GM12891 (cell line): ENCODE measurements at regions not wholly inside any gene's neighbourhood (a gene's known extent, or its start where the extent isn't known, plus 50 kb on each side); places are given as distances from the start of the nearest gene placed in this dataset.
"Not testable (repeated sequence)": the region's sequence is repeated elsewhere in the genome, so short reads cannot be mapped to it uniquely, and the experiment has no call there.

Experiments used
- DNase-seq: peaks from one replicate; pipeline ENCODE4 v3.0.0; 2011; ENCODE audit warnings: low spot score; ENCODE audit not compliant: insufficient read length
- FAIRE-seq: peaks from 2 replicates; lab custom pipeline; 2011; peaks lifted over from hg19 to GRCh38; lab: Jason Lieb, UNC
- PAX5 ChIP-seq: IDR thresholded peaks from 2 replicates; pipeline ENCODE4 v1.6.1; 2011; ENCODE audit warnings: low read length, moderate library complexity, mild to moderate bottlenecking; ENCODE audit not compliant: insufficient read depth, severe bottlenecking
- POLR2A ChIP-seq: IDR thresholded peaks from 2 replicates; pipeline ENCODE4 v1.6.1; 2011; ENCODE audit warnings: low read depth, low read length, control low read depth
- POLR2AphosphoS5 ChIP-seq: IDR thresholded peaks from 2 replicates; pipeline ENCODE4 v1.6.1; 2011; ENCODE audit warnings: low read depth, low read length, control low read depth
- POU2F2 ChIP-seq: IDR thresholded peaks from 2 replicates; pipeline ENCODE4 v1.6.1; 2011; ENCODE audit warnings: low read depth, mild to moderate bottlenecking, control low read depth, low read length, moderate library complexity
- SPI1 ChIP-seq: IDR thresholded peaks from 2 replicates; pipeline ENCODE4 v1.6.1; 2011; ENCODE audit warnings: low read depth, low read length, control low read depth
- TAF1 ChIP-seq: IDR thresholded peaks from 2 replicates; pipeline ENCODE4 v1.6.1; 2011; ENCODE audit warnings: low read depth, low read length, control low read depth

DNA sequence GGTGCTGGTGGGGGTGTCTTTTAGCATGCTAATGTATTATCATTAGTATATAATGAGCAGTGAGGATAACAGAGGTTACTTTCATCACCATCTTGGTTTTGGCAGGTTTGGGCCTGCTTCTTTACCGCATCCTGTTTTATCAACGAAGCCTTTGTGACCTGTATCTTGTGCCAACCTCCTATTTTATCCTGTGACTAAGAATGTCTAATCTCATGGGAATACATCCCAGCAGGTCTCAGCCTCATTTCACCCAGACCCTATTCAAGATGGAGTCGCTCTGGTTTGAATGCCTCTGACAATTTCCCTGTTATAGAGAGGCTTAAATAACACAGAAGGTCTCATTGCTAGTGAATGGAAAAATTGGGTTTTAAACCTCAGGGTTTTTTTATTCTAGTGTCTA is 300.8 kb upstream of the PROX1 start:
- TF ChIP-seq SPI1 (no peak), TAF1 (no peak), POLR2AphosphoS5 (no peak), POU2F2 (no peak), POLR2A (no peak), PAX5 (no peak)
- FAIRE-seq (no peak), DNase-seq (no peak)

DNA sequence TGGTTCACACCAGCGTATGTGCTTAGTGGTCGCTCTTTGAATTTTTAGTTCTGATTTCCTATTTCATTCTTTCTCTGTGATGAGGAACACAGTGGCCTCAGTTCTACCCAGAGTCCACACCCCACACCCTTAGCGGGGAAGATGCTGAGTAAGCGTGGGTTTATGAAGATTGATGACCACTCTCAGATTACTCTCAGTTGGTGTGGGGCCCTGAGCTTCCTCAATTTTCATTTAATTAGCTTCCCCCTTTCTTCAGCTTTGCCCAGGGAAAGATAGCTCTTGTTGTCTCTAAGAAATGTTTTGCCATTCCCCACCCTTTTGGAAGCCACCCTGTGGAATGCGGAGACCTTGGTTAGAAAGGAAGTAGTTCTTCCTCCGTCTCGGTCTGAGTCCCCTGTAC is 299.9 kb upstream of the PROX1 start:
- DNase-seq (no peak), FAIRE-seq (no peak)
- TF ChIP-seq TAF1 (no peak), SPI1 (no peak), PAX5 (no peak), POLR2AphosphoS5 (no peak), POLR2A (no peak), POU2F2 (no peak)

GRCh38 chr1:213688655-213689054 is 299.1 kb upstream of the PROX1 start:
- FAIRE-seq = no peak
- TF ChIP-seq TAF1 (no peak), POLR2AphosphoS5 (no peak), PAX5 (no peak), POLR2A (no peak), SPI1 (no peak), POU2F2 (no peak)
- DNase-seq = no peak

DNA sequence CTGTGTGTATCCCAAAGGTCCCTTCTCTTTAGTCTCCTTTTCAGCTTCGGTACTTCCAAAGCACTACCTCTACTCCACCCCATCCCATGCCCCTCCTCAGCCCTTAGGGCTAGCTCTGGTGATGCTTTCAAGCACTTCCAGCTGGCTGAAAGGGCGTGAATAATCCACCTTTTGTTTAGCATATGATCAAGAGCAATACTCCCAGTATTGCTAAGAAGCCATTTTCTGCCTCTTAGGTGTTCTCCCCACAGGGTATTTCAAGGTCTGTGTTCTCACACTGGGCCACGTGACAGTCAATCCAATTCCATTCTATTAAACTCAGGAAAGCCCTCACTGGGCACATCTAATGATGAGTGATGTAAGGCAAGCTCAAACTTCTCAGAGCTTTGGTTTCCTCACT is 298.5 kb upstream of the PROX1 start:
- FAIRE-seq = no peak
- no peak for TF ChIP-seq PAX5
- no peak for TF ChIP-seq POLR2AphosphoS5
- TF ChIP-seq POU2F2 = no peak
- no peak for TF ChIP-seq POLR2A
- TF ChIP-seq TAF1 = no peak
- no peak for TF ChIP-seq SPI1
- no peak for DNase-seq

- FAIRE-seq (no peak), DNase-seq (no peak)
- TF ChIP-seq SPI1 (no peak), TAF1 (no peak), POU2F2 (no peak), PAX5 (no peak), POLR2A (no peak), POLR2AphosphoS5 (no peak)
These were observed 297.3 kb upstream of the PROX1 start for GRCh38 chr1:213690341-213690917.

DNA sequence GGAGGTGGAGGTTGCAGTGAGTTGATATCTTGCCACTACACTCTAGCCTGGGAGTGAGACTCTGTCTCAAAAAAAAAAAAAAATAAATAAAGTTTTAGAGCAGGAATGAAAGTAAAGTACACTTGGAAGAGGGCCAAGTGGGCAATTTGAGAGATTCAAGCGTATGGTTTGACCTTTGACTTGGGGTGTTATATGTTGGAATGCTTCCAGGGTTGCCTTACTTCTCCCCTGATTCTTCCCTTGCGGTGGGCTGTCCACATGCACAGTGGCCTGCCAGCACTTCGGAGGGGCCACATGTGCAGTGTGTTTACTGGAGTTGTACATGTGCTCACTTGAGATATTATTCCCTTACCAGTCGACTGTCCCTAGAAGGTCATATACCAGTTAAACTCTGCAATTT is 295.5 kb upstream of the PROX1 start:
- FAIRE-seq (no peak), DNase-seq (no peak)
- no peak for TF ChIP-seq POU2F2
- no peak for TF ChIP-seq TAF1
- no peak for TF ChIP-seq POLR2AphosphoS5
- TF ChIP-seq PAX5 = no peak
- no peak for TF ChIP-seq SPI1
- TF ChIP-seq POLR2A = no peak

DNA sequence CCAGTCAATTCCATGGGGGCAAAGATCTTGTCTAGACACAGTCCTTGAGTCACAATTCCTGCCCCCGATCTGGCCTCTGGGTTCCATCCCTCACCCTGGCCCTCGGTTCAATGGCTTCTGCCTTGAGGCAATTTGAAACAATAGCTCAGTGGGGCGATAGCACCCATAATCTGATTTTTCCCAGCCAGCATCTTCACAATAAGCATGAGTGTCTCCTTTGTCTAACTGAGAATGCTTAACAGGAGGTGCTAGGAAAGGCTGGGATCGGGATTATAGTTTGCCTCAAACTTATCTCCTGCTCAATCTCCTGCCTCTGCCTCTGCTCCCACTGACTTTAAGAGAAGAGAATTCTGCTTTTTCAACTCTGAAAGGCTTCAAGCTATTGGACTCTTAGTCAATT is 293.9 kb upstream of the PROX1 start:
- TF ChIP-seq SPI1 (no peak), POLR2A (no peak), TAF1 (no peak), PAX5 (no peak), POLR2AphosphoS5 (no peak), POU2F2 (no peak)
- FAIRE-seq (no peak), DNase-seq (no peak)

DNA sequence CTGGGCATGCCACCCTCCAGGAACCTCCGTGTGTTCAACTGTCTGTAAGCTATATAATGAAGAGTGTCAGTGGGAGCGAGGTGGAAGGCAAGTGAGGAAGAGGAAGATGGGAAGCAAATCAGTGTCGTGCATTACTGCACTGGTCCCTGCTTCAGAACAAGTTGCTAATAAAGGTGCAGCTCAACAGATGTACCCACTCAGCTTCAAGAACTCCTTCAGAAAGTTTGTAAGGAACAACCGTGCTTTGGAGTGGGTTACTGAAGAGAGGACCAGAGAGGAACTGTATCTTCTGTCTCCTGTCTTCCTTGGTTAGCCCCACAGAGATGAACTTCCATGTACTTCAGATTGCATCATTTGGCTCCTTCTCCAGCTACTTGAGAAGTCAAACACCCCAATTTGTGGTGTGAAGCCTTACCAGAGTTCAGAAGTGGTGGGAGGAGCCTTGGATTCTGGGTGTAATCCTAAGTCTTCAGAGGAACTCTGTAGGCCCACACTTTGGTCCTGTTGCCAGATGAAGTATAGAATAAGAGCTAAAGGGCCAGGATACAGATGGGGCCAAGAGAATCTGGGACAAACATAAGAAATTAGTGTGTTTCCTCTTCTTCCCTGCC is 290.5 kb upstream of the PROX1 start:
- no peak for TF ChIP-seq POLR2AphosphoS5
- FAIRE-seq (no peak), DNase-seq (no peak)

DNA sequence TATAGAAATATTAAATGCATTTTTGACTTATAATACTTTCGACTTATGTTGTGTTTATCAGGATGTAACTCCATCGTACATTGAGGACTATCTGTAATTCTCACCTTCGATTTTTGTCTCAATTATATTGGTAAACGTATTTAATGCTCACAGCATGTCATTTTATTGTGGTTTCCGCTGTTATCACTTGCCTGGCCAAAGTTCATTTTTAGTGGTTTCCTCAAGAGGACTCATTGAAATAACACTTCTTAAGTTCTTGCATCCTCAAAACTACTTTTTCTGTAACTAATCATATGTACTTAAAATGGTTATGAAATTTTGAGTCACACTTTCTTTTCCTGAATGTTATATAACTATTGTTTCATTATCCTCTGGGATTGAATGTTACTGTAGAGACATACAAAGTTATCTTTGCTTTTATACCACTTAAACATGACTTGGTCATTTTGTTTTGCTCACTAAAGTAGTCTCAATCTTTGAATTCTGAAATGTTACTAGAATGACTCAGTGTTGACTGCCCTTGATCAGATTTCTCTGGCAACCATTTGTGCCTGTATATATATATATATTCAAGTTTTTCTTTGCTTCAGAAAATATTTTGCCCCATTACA is 289.6 kb upstream of the PROX1 start:
- TF ChIP-seq SPI1 (no peak), TAF1 (no peak), POLR2A (no peak), PAX5 (no peak), POLR2AphosphoS5 (no peak), POU2F2 (no peak)
- DNase-seq (no peak), FAIRE-seq (no peak)

DNA sequence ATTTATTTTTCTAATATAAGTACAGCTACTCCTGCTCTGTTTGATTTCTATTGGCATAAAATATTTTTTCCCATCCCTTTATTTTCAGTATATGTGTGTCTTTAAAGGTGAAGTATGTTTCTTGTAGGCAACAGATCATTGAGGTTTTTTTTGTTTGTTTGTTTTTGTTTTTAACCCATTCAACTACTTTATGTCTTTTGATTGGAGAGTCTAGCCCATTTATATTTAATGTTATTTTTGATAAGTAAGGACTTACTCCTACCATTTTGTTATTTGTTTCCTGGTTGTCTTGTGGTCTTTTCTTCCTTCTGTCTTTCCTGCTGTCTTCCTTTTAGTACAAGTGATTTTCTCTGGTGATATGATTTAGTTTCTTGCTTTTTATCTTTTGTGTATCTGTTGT is 285.1 kb upstream of the PROX1 start:
- DNase-seq (no peak), FAIRE-seq (no peak)
- TF ChIP-seq POLR2AphosphoS5 (no peak), POLR2A (no peak), POU2F2 (no peak), PAX5 (no peak), SPI1 (no peak), TAF1 (no peak)

DNA sequence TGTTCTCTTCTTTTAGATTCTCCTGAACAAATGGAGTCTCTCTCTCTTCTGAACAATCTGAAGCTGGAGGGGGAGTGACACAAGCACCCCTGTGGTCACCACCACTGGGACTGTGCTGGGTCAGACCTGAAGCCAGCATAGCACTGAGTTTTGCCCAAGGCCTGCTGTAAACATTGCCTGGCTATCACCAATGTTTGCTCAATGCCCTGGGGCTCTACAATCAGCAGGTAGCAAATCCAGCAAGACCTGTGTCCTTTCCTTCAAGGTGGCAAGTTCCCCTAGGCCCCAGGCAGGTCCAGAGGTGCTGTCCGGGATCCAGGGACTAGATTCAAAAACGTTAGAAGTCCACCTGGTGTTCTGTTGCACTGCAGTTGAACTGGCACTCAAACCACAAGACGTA is 282.8 kb upstream of the PROX1 start:
- DNase-seq (no peak), FAIRE-seq (no peak)
- TF ChIP-seq POLR2AphosphoS5 = no peak
- no peak for TF ChIP-seq PAX5
- TF ChIP-seq POU2F2 = no peak
- no peak for TF ChIP-seq POLR2A

- FAIRE-seq, DNase-seq: not testable (repeated sequence)
These were observed 275.8 kb upstream of the PROX1 start for GRCh38 chr1:213711833-213712490.
